H1 (cell line): ENCODE measurements at regions not wholly inside any gene's neighbourhood (a gene's known extent, or its start where the extent isn't known, plus 50 kb on each side); places are given as distances from the start of the nearest gene placed in this dataset.

ENCODE experiments used
- CTCF ChIA-PET: fragments of 300-600 bp; sonication (Branson Sonifier 250); formaldehyde crosslinking; loops from one replicate; lab custom pipeline; 2021; ENCODE audit not compliant: partially characterized antibody; lab: Charles Lee
- POLR2A ChIA-PET: fragments of 300-600 bp; sonication (Branson Sonifier 250); formaldehyde crosslinking; loops from one replicate; lab custom pipeline; 2021; ENCODE audit warnings: inconsistent platforms; ENCODE audit not compliant: partially characterized antibody; lab: Charles Lee
- DNase-seq, 2 experiments: peaks; one replicate each; pipeline versions ENCODE4 v3.0.0 to v3.0.0-alpha.2; 2010 to 2022; ENCODE audit warnings: low spot score in 2 of 2, low read depth in 1 of 2, mixed read lengths in 1 of 2
- FAIRE-seq: peaks from 2 replicates; lab custom pipeline; 2011; peaks lifted over from hg19 to GRCh38; lab: Jason Lieb, UNC
- H2AFZ ChIP-seq: 2 replicates; pipeline ENCODE4 v1.8.1; 2012; ENCODE audit warnings: low read length, inconsistent platforms
- H2AK5ac ChIP-seq: 2 replicates; pipeline ENCODE4 v1.6.1; 2013; ENCODE audit warnings: low read depth, low read length
- H2BK120ac ChIP-seq: replicated peaks from 2 replicates; pipeline ENCODE3; 2013; ENCODE audit warnings: low read depth, low read length, inconsistent platforms
- H2BK12ac ChIP-seq: 2 replicates; pipeline ENCODE4 v1.6.1; 2013; ENCODE audit warnings: low read depth, low read length
- H2BK15ac ChIP-seq: 2 replicates; pipeline ENCODE4 v1.6.1; 2013; ENCODE audit warnings: low read length
- H2BK20ac ChIP-seq: 2 replicates; pipeline ENCODE4 v1.6.1; 2013; ENCODE audit warnings: low read length
- H2BK5ac ChIP-seq: 2 replicates; pipeline ENCODE4 v1.6.1; 2013; ENCODE audit warnings: low read depth, low read length
- H3K14ac ChIP-seq: 2 replicates; pipeline ENCODE4 v1.6.1; 2013; ENCODE audit warnings: inconsistent platforms; ENCODE audit not compliant: insufficient read length
- H3K18ac ChIP-seq: 2 replicates; pipeline ENCODE4 v1.6.1; 2013; ENCODE audit warnings: low read length; ENCODE audit errors: extremely low read depth
- H3K23ac ChIP-seq: 2 replicates; pipeline ENCODE4 v1.6.1; 2013; ENCODE audit warnings: inconsistent platforms; ENCODE audit not compliant: insufficient read length
- H3K23me2 ChIP-seq: 2 replicates; pipeline ENCODE4 v1.6.1; 2013; ENCODE audit warnings: low read depth, low read length
- H3K27ac ChIP-seq: 2 replicates; pipeline ENCODE4 v1.6.1; 2011; ENCODE audit warnings: low read depth, low read length, inconsistent platforms
- H3K27me3 ChIP-seq, 4 experiments: replicated peaks in 1 of 4; 1 replicate in 1 of 4; 2 replicates in 3 of 4; pipeline versions ENCODE4 v1.6.1 to v1.8.1; 2011 to 2013; ENCODE audit warnings: low read length in 3 of 4, mild to moderate bottlenecking in 3 of 4, inconsistent platforms in 2 of 4, mixed read lengths in 2 of 4, moderate library complexity in 1 of 4; ENCODE audit not compliant: control insufficient read depth in 3 of 4, insufficient read depth in 3 of 4; ENCODE audit errors: extremely low read depth in 1 of 4
- H3K36me3 ChIP-seq, 4 experiments: 2 replicates each; pipeline versions ENCODE4 v1.6.1 to v1.8.1; 2011 to 2013; ENCODE audit warnings: mild to moderate bottlenecking in 4 of 4, low read length in 3 of 4, moderate library complexity in 2 of 4, control low read depth in 1 of 4, inconsistent platforms in 1 of 4; ENCODE audit not compliant: insufficient read depth in 4 of 4, control insufficient read depth in 2 of 4
- H3K4ac ChIP-seq: replicated peaks from 2 replicates; pipeline ENCODE3; 2013; ENCODE audit warnings: low read length, low read depth, mixed read lengths, inconsistent platforms; ENCODE audit not compliant: insufficient read length
- H3K4me1 ChIP-seq, 4 experiments: replicated peaks in 1 of 4; 1 replicate in 1 of 4; 2 replicates in 3 of 4; pipeline versions ENCODE4 v1.6.1 to v1.8.1; 2011 to 2013; ENCODE audit warnings: low read length in 3 of 4, inconsistent platforms in 2 of 4, mixed read lengths in 1 of 4; ENCODE audit not compliant: insufficient read depth in 4 of 4, control insufficient read depth in 3 of 4
- H3K4me2 ChIP-seq, 2 experiments: 2 replicates each; pipeline versions ENCODE4 v1.6.1 to v1.8.1; 2011 to 2013; ENCODE audit warnings: low read depth in 2 of 2, low read length in 2 of 2, control low read depth in 1 of 2, inconsistent platforms in 1 of 2, mild to moderate bottlenecking in 1 of 2; ENCODE audit not compliant: insufficient read depth in 1 of 2
- H3K4me3 ChIP-seq, 4 experiments: fragments of 200-600, 300-600 bp in 1 of 4; sonication (generic), shearing (Covaris generic), sonication (Bioruptor Twin) in 1 of 4; 2 replicates each; pipeline versions ENCODE4 v1.5.1 to v1.8.1; 2011 to 2016; ENCODE audit warnings: low read length in 4 of 4, low read depth in 3 of 4, control low read depth in 2 of 4, inconsistent platforms in 2 of 4, mild to moderate bottlenecking in 2 of 4, mixed read lengths in 1 of 4, moderate library complexity in 1 of 4; ENCODE audit not compliant: insufficient read depth in 2 of 4; ENCODE audit errors: extremely low read depth in 1 of 4
- H3K56ac ChIP-seq: replicated peaks from 2 replicates; pipeline ENCODE3; 2013; ENCODE audit warnings: low read depth, mild to moderate bottlenecking, mixed read lengths, low read length, inconsistent platforms; ENCODE audit not compliant: insufficient read length
- H3K79me1 ChIP-seq: 2 replicates; pipeline ENCODE4 v1.6.1; 2013; ENCODE audit warnings: low read depth, low read length, control low read depth
- H3K79me2 ChIP-seq, 2 experiments: 2 replicates each; pipeline versions ENCODE4 v1.6.1 to v1.8.1; 2012 to 2013; ENCODE audit warnings: low read length in 2 of 2, mild to moderate bottlenecking in 2 of 2, inconsistent platforms in 1 of 2; ENCODE audit not compliant: insufficient read depth in 2 of 2, control insufficient read depth in 1 of 2
- H3K9ac ChIP-seq, 4 experiments: replicated peaks in 1 of 4; 1 replicate in 1 of 4; 2 replicates in 3 of 4; pipeline versions ENCODE4 v1.6.1 to v1.8.1; 2011 to 2013; ENCODE audit warnings: low read depth in 3 of 4, low read length in 3 of 4, control low read depth in 2 of 4, mild to moderate bottlenecking in 2 of 4, moderate library complexity in 2 of 4, inconsistent platforms in 1 of 4; ENCODE audit errors: extremely low read depth in 1 of 4
- H3K9me3 ChIP-seq, 2 experiments: 2 replicates each; pipeline versions ENCODE4 v1.6.1 to v1.8.1; 2012 to 2013; ENCODE audit warnings: mild to moderate bottlenecking in 2 of 2, moderate library complexity in 2 of 2, control low read depth in 1 of 2, inconsistent platforms in 1 of 2, low read depth in 1 of 2, low read length in 1 of 2, mixed read lengths in 1 of 2; ENCODE audit not compliant: insufficient read depth in 2 of 2
- H4K20me1 ChIP-seq, 2 experiments: replicated peaks in 1 of 2; 2 replicates each; pipeline versions ENCODE3 to v1.8.1; 2011 to 2013; ENCODE audit warnings: inconsistent platforms in 2 of 2, low read length in 2 of 2, mild to moderate bottlenecking in 1 of 2; ENCODE audit not compliant: insufficient read depth in 2 of 2, control insufficient read depth in 1 of 2
- H4K5ac ChIP-seq: 2 replicates; pipeline ENCODE4 v1.6.1; 2013; ENCODE audit warnings: low read length, low read depth, mixed read lengths, inconsistent platforms; ENCODE audit not compliant: insufficient read length
- H4K8ac ChIP-seq: 2 replicates; pipeline ENCODE4 v1.8.0; 2013; ENCODE audit warnings: mild to moderate bottlenecking, moderate library complexity, low read length, inconsistent platforms; ENCODE audit not compliant: insufficient read depth; ENCODE audit errors: extremely low read depth
- H4K91ac ChIP-seq: replicated peaks from 2 replicates; pipeline ENCODE3; 2013; ENCODE audit warnings: low read length, mixed read lengths, inconsistent platforms; ENCODE audit not compliant: insufficient read length
- KDM4A ChIP-seq: IDR thresholded peaks from one replicate; pipeline ENCODE4 v1.7.1; 2012; ENCODE audit warnings: low read depth, mild to moderate bottlenecking, moderate library complexity, low read length, inconsistent platforms; ENCODE audit not compliant: severe bottlenecking
- RAD21 ChIP-seq, 2 experiments: IDR thresholded peaks in 1 of 2; conservative IDR thresholded peaks in 1 of 2; 2 replicates each; pipeline ENCODE4 v1.6.1; 2011; ENCODE audit warnings: low read depth in 2 of 2, low read length in 2 of 2, improper control_type of control experiment in 1 of 2, inconsistent platforms in 1 of 2, mild to moderate bottlenecking in 1 of 2, moderate library complexity in 1 of 2
- SAP30 ChIP-seq: fragments of 300-600 bp; sonication (generic); IDR thresholded peaks from 2 replicates; pipeline ENCODE4 v1.7.1; 2012; ENCODE audit warnings: low read length, moderate library complexity, mild to moderate bottlenecking, inconsistent platforms; ENCODE audit not compliant: insufficient read depth, insufficient replicate concordance
- SIRT6 ChIP-seq: IDR thresholded peaks from one replicate; pipeline ENCODE4 v1.7.1; 2012; ENCODE audit warnings: low read length, inconsistent platforms
- TBP ChIP-seq: IDR thresholded peaks from 2 replicates; pipeline ENCODE4 v1.6.1; 2011; ENCODE audit warnings: low read depth, low read length, improper control_type of control experiment
- TEAD4 ChIP-seq: IDR thresholded peaks from 2 replicates; pipeline ENCODE4 v1.6.1; 2012; ENCODE audit warnings: low read depth, low read length, inconsistent platforms, mixed read lengths
- YY1 ChIP-seq: IDR thresholded peaks from 2 replicates; pipeline ENCODE4 v1.6.1; 2011; ENCODE audit warnings: low read depth, mild to moderate bottlenecking, low read length
- WGBS, 2 experiments: shearing (Covaris generic) in 1 of 2; methylation state at CpG; one replicate each; pipeline versions ENCODE4 v1.1.6 to v1.1.7; 2013 to 2015; ENCODE audit warnings: low lambda C conversion rate in 2 of 2, mixed read lengths in 2 of 2, inconsistent platforms in 1 of 2, low coverage in 1 of 2, missing lambda C conversion rate in 1 of 2; ENCODE audit not compliant: insufficient replicate concordance in 2 of 2, insufficient coverage in 1 of 2, insufficient read length in 1 of 2; ENCODE audit errors: extremely low coverage in 1 of 2, missing lambda C conversion rate in 1 of 2; 5-methylcytosine and 5-hydroxymethylcytosine counted together
- TF ChIP-seq, protein P1 (sequence below): IDR thresholded peaks from 2 replicates; pipeline ENCODE4 v1.6.1; 2011; ENCODE audit warnings: low read depth, mild to moderate bottlenecking, low read length; ENCODE audit not compliant: insufficient read depth
- TF ChIP-seq, protein P2 (sequence below): IDR thresholded peaks from 2 replicates; pipeline ENCODE4 v1.6.1; 2011; ENCODE audit warnings: low read length, improper control_type of control experiment

DNA sequence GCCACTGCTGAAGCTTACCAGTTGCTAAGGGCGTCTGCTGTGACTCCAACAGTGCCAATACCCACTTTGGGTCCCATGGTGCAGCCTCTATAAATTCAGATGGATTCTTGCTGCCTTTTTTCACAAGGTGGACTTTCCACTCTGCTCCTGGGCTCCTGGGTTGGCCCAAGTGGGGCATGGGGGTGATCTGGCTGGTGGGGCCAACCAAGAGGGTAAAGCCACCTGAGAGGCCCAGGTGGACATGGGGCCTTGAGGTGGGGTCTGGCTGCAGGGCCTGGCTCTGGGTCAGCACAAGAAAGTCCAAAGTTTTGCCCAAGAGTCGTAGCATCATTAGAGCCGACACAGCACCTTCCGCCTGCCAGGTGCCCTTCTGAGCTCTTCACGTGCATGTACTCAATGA, 105.2 kb upstream of the KDM7A start:
- CTCF ChIA-PET: interaction anchor here (0.5 kb wide), 1 partner anchor 1627 kb away, joined by 4 read pairs; no protein-coding TSS in a partner anchor

More for the DNA sequence above, 105.2 kb upstream of the KDM7A start:
- H4K20me1 ChIP-seq: no peaks in the 10 kb centered on the region
- no peak overlapping the region for H3K14ac ChIP-seq
- FAIRE-seq (no peak), DNase-seq (no peak)
- no peak overlapping the region for H3K9ac ChIP-seq
- H4K91ac ChIP-seq: no peak overlapping the region
- no peaks in the 10 kb centered on the region for H3K36me3 ChIP-seq
- no peaks in the 10 kb centered on the region for H3K4me1 ChIP-seq
- POLR2A ChIA-PET: no interaction called here
- no peak overlapping the region for H3K4ac ChIP-seq
- H4K8ac ChIP-seq: no peak overlapping the region
- no peaks in the 10 kb centered on the region for H3K9me3 ChIP-seq
- no peak overlapping the region for H3K4me2 ChIP-seq
- no peak overlapping the region for H3K23ac ChIP-seq
- no peak overlapping the region for H3K27ac ChIP-seq
- H3K27me3 ChIP-seq: no peaks in the 10 kb centered on the region
- H2BK12ac ChIP-seq: no peak overlapping the region
- H4K5ac ChIP-seq: no peak overlapping the region
- H3K79me1 ChIP-seq: no peaks in the 10 kb centered on the region
- no peak overlapping the region for H2AK5ac ChIP-seq
- no peak overlapping the region for H3K18ac ChIP-seq
- no peak overlapping the region for H2BK5ac ChIP-seq
- H2BK120ac ChIP-seq: no peak overlapping the region
- WGBS, 2 experiments: 85% methylated on average over 5 of the region's 5 CpGs; no CpG with 5 or more reads in 1 of the 2 experiments
- no peak overlapping the region for H3K56ac ChIP-seq
- no peak overlapping the region for H2BK15ac ChIP-seq
- H3K4me3 ChIP-seq: no peak overlapping the region; a peak in 1 of 8 replicates
- no peak overlapping the region for H2AFZ ChIP-seq
- no peaks in the 10 kb centered on the region for H3K79me2 ChIP-seq
- H3K23me2 ChIP-seq: no peaks in the 10 kb centered on the region; the same call in 1 of the 2 replicates
- TF ChIP-seq SAP30 (no peak), TEAD4 (no peak), SIRT6 (no peak), YY1 (no peak), TBP (no peak), KDM4A (no peak), RAD21 (IDR thresholded peaks at IDR 0.05 in 1 of 2, conservative IDR thresholded peaks at IDR 0.05 in 1 of 2; ENCODE audit: low read depth in 2 of 2, low read length in 2 of 2) (no peak)
- TF ChIP-seq, protein P1, sequence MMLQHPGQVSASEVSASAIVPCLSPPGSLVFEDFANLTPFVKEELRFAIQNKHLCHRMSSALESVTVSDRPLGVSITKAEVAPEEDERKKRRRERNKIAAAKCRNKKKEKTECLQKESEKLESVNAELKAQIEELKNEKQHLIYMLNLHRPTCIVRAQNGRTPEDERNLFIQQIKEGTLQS: no peak
- TF ChIP-seq, protein P2, sequence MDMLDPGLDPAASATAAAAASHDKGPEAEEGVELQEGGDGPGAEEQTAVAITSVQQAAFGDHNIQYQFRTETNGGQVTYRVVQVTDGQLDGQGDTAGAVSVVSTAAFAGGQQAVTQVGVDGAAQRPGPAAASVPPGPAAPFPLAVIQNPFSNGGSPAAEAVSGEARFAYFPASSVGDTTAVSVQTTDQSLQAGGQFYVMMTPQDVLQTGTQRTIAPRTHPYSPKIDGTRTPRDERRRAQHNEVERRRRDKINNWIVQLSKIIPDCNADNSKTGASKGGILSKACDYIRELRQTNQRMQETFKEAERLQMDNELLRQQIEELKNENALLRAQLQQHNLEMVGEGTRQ: no peak
- TF ChIP-seq, all 59 proteins: peak for 0
- H2BK20ac ChIP-seq: no peak overlapping the region
